ENCODE measurements at regions not wholly inside any gene's neighbourhood (a gene's known extent, or its start where the extent isn't known, plus 50 kb on each side); places are given as distances from the start of the nearest gene placed in this dataset.

DNA sequence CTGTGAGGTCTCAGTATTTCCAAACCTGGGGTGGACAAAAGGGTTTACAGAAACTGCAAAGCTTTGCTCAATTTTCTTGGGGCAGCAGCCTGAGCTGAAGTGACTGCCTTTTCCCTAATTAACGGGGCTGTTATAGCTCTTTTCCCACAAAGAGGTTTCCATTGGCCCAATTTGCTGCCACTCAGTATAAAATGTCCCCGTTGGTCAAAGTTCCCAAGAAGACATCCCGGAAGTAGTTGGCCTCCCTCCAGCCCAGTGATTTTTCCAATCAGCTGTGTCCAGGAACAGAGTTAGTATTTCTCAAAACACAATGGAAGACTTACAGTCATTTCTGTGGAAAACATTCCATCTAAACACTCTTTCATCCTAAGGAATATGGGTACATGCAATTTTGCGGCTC, 643.6 kb downstream of the ACTL7B start:
- DNase-seq (ENCODE audit: low read depth), result no peak
- no peak for TF ChIP-seq CTCF (IDR thresholded peaks at IDR 0.05; ENCODE audit: low read depth, low read length, missing control alignments)
- in situ Hi-C loops (cut with HindIII; ENCODE audit: low sequenced_read_pairs), result no loop called here
- H3K4me3 ChIP-seq (ENCODE audit: low read depth, low read length), result no peak overlapping the region

DNA sequence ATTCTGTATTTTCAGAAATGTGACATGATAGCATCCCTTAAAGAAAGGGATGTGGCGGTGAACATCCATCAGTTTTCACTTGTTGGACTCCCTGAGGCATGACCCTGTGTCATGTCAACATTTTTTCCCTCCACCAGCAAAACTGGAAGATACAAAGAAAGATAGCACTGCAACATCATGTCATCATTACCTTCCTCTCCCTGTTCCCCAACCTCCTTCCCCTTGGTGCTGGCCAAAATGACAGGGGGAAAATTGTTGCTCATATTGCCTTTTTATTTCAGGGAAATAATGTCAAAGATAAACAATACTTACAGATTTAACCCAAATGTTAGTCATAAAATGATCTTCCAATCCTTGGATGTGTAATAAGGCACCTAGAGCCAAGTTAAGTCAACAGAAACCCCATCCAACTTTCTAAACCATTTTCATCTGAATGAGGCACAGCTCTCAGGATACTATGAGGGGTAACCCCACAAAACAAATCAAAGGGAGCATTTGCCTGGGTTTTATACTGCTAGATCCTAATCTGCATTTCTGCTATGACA, 644.3 kb downstream of the ACTL7B start:
- in situ Hi-C loops (cut with HindIII; ENCODE audit: low sequenced_read_pairs), result no loop called here
- DNase-seq (ENCODE audit: low read depth), result no peak
- H3K4me3 ChIP-seq (ENCODE audit: low read depth, low read length), result no peak overlapping the region
- no peak for TF ChIP-seq CTCF (IDR thresholded peaks at IDR 0.05; ENCODE audit: low read depth, low read length, missing control alignments)

GRCh38 chr9:108209132-108209685, 646.6 kb downstream of the ACTL7B start:
- in situ Hi-C loops (cut with HindIII; ENCODE audit: low sequenced_read_pairs), result no loop called here
- no peak overlapping the region for H3K4me3 ChIP-seq (ENCODE audit: low read depth, low read length)
- DNase-seq (ENCODE audit: low read depth), result no peak
- no peak for TF ChIP-seq CTCF (IDR thresholded peaks at IDR 0.05; ENCODE audit: low read depth, low read length, missing control alignments)

DNA sequence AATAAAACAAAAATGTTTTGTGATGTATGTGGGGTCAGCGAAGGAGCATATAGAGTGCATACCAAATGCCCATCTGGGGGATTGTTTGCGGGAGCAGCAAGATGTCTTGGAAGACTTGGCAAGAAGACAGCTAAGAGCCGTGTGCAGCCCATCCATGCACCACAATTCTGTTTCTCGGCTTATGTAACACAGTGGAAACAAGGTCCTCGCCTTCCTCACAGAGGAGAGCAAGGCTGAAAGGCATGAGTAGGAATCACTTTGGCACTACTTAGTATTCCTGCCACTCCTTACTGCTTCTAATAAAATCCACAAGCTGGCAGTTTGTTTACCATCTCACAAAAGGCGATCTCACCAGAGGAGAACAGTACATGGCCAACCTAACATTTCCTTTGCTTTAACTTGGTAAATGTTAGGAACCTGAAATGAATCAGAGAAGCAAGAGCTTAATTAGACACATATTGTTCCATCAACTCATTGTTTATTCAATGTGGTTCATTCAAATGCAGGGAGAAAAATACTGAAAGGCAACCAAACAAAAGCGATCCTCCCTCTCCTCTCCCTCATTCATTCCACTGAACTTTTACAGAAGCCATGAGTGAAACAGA, 648.1 kb downstream of the ACTL7B start:
- no peak for TF ChIP-seq CTCF (IDR thresholded peaks at IDR 0.05; ENCODE audit: low read depth, low read length, missing control alignments)
- no peak overlapping the region for H3K4me3 ChIP-seq (ENCODE audit: low read depth, low read length)
- DNase-seq (ENCODE audit: low read depth), result no peak
- in situ Hi-C loops (cut with HindIII; ENCODE audit: low sequenced_read_pairs), result no loop called here

DNA sequence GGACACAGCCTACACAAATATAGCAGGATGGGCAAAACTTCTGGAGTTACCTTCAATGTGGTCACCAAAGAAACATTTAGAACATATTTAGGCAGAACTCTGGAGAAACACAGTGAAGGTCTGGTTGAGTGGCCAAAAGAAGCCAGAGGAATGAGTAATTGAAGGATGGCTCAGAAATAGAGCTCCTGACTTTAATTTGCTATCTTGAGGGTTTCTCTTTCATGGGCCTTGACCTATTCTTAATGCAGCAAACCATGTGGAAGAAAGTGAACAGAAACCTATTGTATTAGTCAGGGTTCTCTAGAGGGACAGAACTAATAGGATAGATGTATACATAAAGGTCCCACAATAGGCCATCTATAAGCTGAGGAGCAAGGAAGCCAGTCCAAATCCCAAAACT, 650.5 kb downstream of the ACTL7B start:
- TF ChIP-seq CTCF (IDR thresholded peaks at IDR 0.05; ENCODE audit: low read depth, low read length, missing control alignments), result no peak
- no peak overlapping the region for H3K4me3 ChIP-seq (ENCODE audit: low read depth, low read length)
- in situ Hi-C loops (cut with HindIII; ENCODE audit: low sequenced_read_pairs), result no loop called here
- no peak for DNase-seq (ENCODE audit: low read depth)

DNA sequence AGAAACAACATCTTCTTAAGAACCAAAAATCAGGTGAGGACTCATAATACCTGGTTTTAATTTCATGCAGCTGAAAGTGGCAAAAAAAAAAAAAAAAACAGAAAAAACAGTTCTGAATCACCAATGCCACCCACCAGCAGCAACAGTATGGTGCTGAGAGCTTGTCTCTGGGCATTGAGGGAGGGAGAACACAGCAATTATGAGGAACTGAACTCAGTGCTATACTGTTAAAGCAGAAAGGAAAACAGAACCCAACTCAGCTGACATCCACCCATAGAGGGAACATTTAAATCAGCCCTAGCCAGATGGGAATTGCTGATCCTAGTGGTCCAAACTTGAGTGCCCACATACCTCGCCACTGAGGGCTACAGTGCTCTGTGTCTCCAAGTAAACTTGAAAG, 657.9 kb downstream of the ACTL7B start:
- no peak for DNase-seq (ENCODE audit: low read depth)
- in situ Hi-C loops (cut with HindIII; ENCODE audit: low sequenced_read_pairs), result no loop called here
- H3K4me3 ChIP-seq (ENCODE audit: low read depth, low read length), result no peak overlapping the region
- TF ChIP-seq CTCF (IDR thresholded peaks at IDR 0.05; ENCODE audit: low read depth, low read length, missing control alignments), result no peak

Data from astrocyte of the cerebellum (primary cell).